HG03571 (cell line): ENCODE measurements at regions not wholly inside any gene's neighbourhood (a gene's known extent, or its start where the extent isn't known, plus 50 kb on each side); places are given as distances from the start of the nearest gene placed in this dataset.
"Not testable (repeated sequence)": the region's sequence is repeated elsewhere in the genome, so short reads cannot be mapped to it uniquely, and the experiment has no call there.

ENCODE experiments used
- ATAC-seq: cut with Tn5 transposase; IDR thresholded peaks from one replicate; pipeline ENCODE4 v1.9.1; 2021; ENCODE audit not compliant: unreplicated experiment

DNA sequence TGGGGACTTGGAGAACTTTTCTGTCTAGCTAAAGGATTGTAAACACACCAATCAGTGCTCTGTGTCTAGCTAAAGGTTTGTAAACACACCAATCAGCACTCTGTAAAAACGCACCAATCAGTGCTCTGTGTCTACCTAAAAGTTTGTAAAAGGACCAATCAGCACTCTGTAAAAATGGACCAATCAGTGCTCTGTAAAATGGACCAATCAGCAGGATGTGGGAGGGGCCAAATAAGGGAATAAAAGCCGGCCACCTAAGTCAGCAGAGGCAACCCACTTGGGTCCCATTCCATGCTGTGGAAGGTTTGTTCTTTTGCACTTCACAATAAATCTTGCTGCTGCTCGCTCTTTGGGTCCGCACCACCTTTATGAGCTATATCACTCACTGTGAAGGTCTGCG lies 1709.4 kb upstream of the PIK3C3 start:
- ATAC-seq: not testable (repeated sequence)

DNA sequence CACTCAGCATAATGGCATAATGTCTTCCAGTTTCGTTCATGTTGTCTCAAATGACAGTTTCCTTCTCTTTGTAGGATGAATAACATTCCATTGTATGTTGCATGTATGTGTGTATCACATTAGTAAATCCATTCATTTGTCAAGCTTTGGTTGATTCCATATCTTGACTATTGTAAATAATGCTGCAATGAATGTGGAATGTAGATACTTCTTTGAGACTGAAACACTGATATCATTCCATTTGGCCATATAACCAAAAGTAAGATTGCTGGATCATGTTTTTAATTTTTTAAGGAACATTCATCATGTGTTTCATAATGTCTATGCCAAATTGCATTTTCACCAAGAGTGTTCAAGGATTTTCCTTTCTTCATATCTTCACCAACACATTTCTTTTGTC lies 1711.4 kb upstream of the PIK3C3 start:
- ATAC-seq: no peak

- no peak for ATAC-seq
Observed at GRCh38 chr18:40235836-40236235, 1719.2 kb upstream of the PIK3C3 start.

GRCh38 chr18:40235323-40235722 lies 1719.7 kb upstream of the PIK3C3 start:
- no peak for ATAC-seq

- no peak for ATAC-seq
Observed at GRCh38 chr18:40233931-40234616, 1721.0 kb upstream of the PIK3C3 start.

GRCh38 chr18:40222776-40223175 lies 1732.3 kb upstream of the PIK3C3 start:
- no peak for ATAC-seq

- no peak for ATAC-seq
Observed at GRCh38 chr18:40216856-40217255, 1738.2 kb upstream of the PIK3C3 start.

- no peak for ATAC-seq
Observed at GRCh38 chr18:40215979-40216378, 1739.1 kb upstream of the PIK3C3 start.

- no peak for ATAC-seq
Observed at GRCh38 chr18:40210696-40211095, 1744.3 kb upstream of the PIK3C3 start.

DNA sequence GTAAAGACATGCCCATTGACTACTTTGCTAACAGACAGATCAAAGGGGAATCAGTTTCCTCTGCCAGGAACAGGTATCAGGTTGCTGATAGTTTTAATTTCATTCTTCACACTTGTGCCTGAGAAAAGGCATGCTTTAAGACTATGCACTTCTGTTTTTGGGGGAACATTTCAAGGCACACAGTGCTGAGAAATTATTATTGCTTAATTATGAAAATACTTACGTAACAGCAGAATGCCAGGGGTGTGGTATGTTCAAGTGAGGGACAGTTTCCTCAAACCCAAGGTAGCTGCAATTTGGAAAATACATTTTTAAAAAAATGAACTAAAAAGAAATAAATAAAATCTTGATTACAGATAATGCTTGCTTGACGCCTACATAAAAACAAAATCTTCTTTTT lies 1746.1 kb upstream of the PIK3C3 start:
- no peak for ATAC-seq

DNA sequence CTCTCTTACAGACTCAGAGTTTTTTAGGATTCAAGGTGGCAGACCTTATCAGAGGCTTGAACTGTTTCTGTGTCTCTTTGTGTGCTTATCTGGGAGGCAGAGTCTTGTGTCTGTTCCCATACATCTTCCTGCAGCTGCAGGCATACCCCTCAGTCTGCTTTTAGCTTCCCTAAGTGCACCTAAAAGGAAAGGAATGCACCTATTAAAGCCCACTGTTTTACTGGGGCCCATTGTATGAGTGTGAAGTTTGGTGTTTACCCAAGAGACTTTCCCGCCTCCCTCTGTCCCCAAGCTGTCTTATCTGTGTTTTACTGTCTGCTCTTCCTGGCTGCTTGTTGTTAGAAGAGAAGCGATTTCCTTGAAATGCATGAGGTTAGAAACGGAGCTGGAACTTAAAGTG lies 1757.3 kb upstream of the PIK3C3 start:
- no peak for ATAC-seq

GRCh38 chr18:40186677-40187076 lies 1768.4 kb upstream of the PIK3C3 start:
- ATAC-seq: no peak

GRCh38 chr18:40179729-40180461 lies 1775.1 kb upstream of the PIK3C3 start:
- ATAC-seq: no peak

GRCh38 chr18:40168026-40168425 lies 1787.0 kb upstream of the PIK3C3 start:
- no peak for ATAC-seq

DNA sequence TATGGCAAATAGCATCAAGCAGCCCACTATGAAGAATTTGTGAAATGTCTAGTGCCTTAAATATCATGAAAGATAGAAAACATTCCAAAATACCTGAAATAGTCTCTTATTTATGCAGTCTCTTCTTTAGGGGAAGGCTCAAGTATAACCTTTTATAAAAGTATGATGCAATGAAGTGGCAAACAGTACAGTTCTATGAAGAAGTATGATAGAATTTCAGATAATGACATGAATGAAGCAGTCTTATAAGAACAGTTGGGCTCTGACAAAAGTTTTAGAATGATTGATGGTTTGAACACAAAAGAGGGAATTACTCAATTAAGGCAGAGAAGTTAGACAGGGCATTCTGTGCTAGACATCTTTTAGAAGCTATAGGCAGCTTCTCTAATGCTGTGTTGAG lies 1791.8 kb upstream of the PIK3C3 start:
- no peak for ATAC-seq

DNA sequence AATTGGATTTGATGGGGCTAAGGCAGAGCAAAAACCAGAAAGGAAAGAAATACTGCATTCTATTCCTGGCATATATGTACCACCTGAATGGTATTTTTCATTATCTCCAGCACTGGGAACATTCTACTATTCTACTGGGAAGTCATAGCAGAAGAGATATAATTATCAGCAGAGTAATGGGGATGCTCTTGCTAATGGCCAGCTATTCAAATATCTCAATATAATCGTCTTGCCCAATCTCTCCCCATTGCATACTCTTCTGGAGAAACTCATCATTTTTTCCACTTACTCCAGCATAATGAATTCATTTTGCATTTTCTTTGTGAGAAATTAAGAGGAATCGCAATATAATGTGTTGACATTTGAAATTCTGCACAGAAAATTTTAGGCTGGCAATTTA lies 1794.7 kb upstream of the PIK3C3 start:
- ATAC-seq: no peak

GRCh38 chr18:40159141-40160017 lies 1795.7 kb upstream of the PIK3C3 start:
- ATAC-seq: no peak

GRCh38 chr18:40157120-40157519 lies 1797.9 kb upstream of the PIK3C3 start:
- no peak for ATAC-seq

GRCh38 chr18:40152859-40153258 lies 1802.2 kb upstream of the PIK3C3 start:
- no peak for ATAC-seq

GRCh38 chr18:40148960-40149359 lies 1806.1 kb upstream of the PIK3C3 start:
- ATAC-seq: no peak

- no peak for ATAC-seq
Observed at GRCh38 chr18:40133253-40133652, 1821.8 kb upstream of the PIK3C3 start.

GRCh38 chr18:40132438-40132837 lies 1822.6 kb upstream of the PIK3C3 start:
- ATAC-seq: not testable (repeated sequence)
